GM21737 (cell line): ENCODE measurements at regions not wholly inside any gene's neighbourhood (a gene's known extent, or its start where the extent isn't known, plus 50 kb on each side); places are given as distances from the start of the nearest gene placed in this dataset.

Source experiments
- ATAC-seq: cut with Tn5 transposase; IDR thresholded peaks from one replicate; pipeline ENCODE4 v1.9.1; 2021; ENCODE audit warnings: mild to moderate bottlenecking, moderate library complexity; ENCODE audit not compliant: unreplicated experiment

GRCh38 chr11:27907530-27907929 lies 200.4 kb downstream of the KIF18A start:
- ATAC-seq, result no peak

DNA sequence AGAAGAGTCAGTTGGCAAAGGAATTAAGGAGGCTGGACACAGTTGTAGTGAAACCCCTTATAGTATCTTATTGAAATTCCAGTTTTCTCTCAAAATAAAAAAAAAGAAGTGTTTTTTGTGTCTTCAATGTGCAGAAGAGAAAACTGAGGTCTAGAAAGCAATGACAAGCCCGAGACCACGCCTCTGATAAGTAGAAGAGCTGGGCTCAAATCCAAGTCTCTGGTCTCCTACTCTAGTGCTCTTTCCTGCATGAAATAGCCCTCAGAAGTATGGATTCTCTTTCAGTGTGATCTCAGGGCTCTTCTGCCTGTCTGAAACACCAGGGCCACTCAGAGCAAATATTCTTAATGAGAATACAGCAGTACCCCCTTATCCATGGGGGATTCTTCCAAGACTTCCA lies 200.9 kb downstream of the KIF18A start:
- no peak for ATAC-seq

- ATAC-seq, result no peak
These were observed 203.4 kb downstream of the KIF18A start for GRCh38 chr11:27904358-27905055.

DNA sequence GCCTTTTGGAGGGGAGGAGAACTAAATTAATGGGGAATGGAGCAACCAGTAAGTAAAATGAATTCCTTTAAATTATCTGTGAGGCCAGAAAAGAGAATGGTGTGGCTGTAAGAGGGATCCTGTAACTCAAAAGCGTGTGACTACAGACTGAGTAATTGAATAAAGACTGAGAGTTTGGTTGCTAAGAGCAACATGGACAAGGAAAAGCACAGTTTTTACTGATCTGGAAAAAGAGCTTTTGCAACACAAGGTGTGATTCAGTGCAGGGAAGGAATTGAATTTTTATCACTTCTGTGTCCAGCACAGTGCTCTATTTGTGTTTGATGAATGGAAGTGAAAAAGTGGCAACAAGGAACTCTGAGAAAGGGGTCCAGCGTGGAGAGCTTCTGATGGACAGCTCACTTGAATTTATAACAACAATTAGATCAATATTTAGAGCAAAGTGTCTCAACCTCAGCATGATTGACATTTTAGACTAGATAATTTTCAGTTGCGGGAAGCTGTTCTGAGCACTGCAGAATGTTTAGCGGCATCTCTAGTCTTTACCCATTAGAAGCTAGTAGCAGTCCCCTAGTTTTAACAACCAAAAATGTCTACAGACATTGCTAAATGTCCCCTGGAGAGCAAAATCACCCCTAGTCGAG lies 202.8 kb upstream of the BDNF start:
- no peak for ATAC-seq

GRCh38 chr11:27898166-27898565 lies 197.9 kb upstream of the BDNF start:
- no peak for ATAC-seq

DNA sequence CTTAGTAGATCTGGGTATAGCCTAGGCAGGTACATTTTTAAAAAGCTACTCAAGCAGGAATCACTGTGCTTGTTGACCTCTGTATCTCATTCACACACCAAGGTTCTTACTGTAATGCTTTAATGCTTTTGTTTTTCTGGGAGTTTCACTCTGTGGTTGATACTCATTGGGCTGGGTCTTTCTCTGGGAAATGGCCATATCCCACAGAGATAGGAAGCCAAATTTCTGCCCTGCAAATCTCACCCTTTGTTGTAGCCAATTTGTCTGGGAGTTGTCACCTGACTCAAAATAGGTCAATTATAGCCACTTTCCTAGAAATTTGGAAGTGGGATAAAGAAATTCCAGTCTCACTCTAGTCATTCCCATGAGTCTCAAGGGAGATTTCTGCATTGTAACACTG lies 195.8 kb upstream of the BDNF start:
- ATAC-seq, result no peak

DNA sequence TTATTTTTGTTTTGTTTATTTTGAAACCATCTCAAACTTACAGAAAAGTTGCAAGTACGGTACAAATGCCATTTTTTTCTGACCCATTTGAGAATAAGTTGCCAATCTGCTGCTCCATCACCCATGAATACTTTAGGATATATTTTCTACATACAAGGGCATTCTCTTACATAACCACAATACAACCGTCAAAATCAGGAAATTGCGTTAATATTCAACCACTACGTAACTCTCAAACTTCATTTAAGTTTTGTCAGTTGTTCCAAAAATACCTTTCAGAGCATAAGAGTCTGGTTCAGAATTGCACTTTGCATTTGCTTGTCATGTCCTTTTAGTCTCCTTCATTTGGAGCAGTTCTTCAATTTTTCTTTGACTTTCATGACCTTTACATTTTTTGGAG lies 194.3 kb upstream of the BDNF start:
- ATAC-seq, result no peak

GRCh38 chr11:27886857-27887256 lies 186.6 kb upstream of the BDNF start:
- ATAC-seq, result no peak

DNA sequence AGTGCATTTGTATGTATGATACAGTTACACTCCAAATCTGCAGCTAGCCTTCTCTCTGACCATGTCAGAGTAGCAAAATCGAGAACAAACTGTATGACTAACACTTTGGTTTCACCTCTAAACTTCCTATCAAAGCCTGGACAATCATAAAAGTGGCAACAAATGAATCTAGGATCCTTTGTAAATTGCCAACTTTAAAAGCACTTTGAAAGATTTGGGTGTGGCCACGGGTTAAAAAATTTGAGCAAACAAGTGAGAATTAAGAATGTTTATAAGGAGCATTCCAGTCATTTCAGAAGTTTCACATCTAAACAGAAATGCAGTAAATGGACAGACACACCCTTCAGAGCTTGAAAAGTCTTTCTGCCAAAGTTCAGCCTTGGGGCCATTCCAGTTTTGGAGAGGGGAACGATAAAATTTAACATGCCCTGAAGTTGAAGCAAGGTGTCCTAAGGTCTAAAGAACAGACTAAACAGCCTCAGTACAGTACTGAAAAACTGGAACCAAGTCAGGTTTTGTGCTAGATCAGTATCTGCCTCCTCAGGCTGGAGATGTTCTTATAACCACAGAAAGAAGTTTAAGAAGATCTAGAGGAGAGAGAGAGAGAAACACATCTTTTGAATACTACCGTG lies 181.9 kb upstream of the BDNF start:
- ATAC-seq, result no peak

DNA sequence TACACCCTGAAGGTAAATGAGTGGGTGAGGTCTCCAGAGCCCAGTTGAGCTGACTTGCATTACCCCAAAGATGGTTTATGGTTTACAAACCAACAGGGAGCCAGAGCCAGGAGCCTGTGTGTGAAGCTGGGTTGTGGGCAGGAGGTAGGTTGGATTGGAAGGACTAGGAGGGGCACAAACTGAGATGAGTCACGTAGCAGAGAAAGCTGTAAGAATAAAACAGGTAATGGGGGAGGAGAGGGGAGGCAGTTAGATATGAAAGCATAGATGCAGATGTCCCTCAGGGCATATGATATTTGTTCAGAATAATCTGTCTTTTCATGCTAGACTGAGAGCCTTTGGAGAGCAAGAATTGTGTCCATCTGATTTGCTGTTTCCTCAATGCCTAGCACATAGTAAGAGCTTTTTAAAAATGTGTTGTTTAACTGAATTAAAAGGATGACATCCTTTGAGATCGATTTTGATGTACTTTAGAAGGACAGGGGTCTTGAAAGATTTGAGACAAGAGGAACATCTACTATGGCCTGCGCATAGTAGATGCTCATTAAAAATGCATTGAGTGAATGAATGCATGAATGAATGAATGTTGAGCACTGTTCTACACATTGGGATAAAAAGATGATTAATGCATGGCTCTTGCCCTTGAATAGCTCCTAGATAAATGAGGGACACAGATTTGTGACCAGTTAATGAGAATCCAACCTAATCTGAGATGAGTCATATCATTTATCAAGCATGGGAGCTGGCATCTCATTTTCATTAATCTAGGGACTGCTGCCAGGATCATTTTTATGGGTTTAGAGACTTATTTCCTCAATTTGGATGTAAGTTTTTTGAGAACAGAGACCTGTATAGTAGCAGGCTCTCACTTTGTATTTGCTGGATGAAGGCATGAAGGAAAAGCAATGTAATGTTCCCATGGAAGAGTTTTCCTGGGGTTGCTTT lies 175.8 kb upstream of the BDNF start:
- ATAC-seq, result no peak

DNA sequence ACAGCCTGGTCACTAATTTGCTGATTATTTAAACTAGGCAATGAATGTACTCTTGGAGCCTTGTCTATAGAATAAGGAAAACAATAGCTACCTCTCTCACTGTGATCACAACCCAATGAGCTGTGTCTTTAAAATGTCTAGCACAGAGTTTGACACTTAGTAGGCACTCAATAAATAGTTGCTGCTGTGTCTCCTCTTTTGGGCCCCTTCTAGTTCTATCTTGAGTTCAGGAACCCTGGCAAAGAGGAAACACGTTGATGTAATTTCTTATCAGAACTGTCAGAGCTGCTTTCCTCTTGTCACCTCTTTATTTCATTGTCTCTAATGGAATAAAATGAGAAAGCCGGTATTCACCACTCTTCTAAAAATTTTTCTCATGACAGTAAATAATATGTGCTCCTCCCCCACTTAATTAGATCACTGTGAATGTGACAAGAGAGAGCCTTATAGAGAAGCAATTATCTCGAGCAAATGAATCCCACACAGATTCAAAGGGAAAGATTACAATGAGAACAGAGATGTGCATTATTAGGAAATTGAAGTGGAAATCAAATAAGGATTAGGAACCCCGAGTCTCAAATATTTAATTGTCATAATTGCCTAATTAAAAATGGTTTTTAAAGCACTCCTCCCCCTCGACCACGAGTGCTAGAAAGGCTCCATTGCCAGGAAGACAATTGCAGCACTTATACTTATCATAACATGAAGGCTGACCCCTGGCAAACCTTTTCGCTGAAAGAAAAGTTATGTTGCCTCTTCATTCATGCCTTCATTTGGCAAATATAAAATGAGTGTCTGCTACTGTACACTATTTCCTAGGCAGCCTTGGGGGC lies 175.0 kb upstream of the BDNF start:
- no peak for ATAC-seq

DNA sequence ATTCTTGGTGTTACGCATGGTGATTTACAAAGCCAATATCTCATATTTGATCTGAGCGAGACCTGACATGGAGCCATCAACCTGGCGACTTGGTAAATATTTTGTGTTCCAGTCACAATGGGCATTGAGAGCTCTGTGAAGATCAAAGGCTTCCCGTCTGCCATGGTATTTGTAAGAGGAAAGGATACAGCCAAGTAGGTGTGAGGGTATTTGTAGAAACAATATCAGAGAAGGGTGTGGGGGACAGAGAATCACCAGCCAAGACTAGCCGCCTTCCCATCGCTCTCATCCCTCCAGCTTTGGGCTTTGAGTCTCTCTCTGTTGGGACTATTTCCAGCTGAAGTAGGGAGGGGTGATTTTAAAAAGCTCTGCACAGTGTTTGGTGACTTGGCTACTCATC lies 173.4 kb upstream of the BDNF start:
- ATAC-seq, result no peak

DNA sequence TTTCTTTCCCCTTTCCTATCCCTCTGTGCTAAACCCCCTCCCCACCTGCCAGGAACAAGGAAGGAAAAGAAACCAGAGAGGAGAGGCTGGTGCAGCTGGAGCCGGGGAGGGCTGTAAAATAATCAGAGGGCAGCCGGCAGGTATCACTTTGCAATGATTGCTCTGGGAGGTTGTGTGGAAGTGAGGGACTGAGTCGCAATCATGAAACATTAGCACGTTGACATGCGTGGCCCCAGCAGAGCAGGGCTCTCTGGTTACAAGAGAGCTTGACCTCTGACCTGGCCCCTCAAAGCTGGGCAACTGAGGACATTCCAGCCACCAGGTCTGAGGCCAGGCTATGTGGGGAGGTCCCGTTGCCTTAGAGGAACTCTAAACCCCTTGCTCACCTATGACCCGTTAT lies 170.8 kb upstream of the BDNF start:
- no peak for ATAC-seq

- no peak for ATAC-seq
These were observed 169.4 kb upstream of the BDNF start for GRCh38 chr11:27869701-27870100.

DNA sequence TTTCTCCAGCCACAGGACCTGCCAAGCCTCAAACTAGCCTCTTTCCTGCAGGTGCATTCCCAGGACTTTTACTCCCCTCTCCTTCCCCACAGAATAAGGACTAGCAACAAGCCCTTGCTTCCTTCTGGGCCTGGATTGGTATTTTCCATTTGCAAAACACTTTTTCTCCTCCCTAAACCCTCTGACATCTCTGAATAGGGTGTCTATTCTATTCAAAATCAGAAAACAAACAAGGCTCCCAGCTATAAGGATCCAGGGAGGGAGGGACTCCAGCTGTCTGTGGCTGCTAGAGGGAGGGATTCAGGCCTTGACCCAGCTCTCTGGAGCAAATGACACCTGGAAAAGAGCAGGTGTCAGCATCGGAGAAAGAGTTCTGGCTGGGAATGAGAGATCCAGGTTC lies 168.5 kb upstream of the BDNF start:
- no peak for ATAC-seq

DNA sequence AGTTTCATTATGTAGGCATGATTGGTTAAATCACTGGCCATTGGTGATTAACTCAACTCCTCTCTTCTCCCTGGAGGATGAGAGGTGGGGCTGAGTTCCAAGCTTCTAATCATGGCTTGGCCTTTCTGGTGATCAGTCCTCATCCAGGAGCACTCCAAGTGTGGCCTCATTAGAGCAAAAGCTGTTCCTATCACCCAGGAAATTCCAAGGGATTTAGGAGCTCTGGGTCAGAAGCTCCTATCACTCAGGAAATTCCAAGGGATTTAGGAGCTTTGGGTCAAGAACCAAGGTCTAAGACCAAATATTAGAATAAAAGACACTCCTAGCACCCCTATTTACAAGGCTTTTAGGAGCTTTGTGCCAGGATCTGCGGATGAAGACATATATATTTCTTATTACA lies 168.0 kb upstream of the BDNF start:
- ATAC-seq, result no peak

- no peak for ATAC-seq
These were observed 164.8 kb upstream of the BDNF start for GRCh38 chr11:27865105-27865504.

DNA sequence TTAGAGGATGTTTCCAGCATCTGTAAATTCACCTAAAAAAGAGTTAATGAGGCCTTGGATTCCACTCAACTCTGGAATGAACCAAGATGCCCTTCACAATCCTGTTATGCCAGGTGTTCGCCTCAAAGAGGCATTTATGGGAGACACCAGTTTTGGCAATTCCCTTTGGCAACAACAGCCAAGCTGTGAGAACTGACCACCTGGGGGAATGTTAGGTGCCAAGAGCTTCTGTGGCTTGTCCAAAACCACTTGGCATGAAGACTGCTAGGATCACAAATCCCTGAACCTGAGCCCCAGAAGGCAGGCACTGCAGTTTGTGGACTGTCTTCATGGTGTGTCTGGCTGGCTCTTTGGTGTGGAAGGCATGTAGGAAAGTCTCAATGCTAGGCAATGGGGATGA lies 164.4 kb upstream of the BDNF start:
- no peak for ATAC-seq

DNA sequence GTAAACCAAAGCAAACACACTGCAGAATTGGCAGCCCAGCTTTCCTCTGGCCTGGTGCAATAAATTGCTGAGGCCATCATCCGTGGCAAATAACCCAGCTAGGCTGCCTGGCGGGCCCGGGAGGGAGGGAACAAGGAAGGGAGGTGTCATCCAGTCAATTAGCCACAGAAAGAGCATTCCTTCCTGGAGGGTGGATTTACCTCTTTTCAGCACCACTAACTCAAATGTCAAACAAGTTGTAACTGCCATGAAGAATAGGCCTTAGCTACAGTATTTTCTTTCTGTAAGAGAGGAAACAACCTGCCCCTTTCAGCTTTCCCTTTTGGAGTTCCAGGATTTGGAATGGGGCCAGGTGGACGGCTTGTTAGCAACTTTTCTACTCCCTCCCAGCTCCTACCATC lies 163.8 kb upstream of the BDNF start:
- no peak for ATAC-seq

DNA sequence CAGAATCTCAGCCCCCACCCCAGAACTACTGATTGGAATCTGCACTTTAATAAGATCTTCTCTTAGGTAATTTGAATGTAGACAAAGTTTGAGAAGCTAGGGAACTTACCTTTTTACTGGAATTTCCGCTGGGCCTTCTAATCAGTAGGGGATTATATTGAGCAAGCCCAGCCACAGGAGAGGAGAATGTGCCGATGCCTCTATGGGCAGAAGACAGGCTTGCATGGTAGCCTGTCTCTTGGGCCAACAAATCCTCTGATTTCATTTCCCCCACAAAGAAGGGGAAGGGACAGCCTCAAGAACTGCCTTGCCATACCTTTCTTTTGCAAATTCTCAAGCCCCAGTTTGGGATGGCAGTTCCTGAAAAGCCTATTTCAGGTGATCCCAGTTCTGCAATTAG lies 163.4 kb upstream of the BDNF start:
- no peak for ATAC-seq
